ENCODE measurements at regions not wholly inside any gene's neighbourhood (a gene's known extent, or its start where the extent isn't known, plus 50 kb on each side); places are given as distances from the start of the nearest gene placed in this dataset.

DNA sequence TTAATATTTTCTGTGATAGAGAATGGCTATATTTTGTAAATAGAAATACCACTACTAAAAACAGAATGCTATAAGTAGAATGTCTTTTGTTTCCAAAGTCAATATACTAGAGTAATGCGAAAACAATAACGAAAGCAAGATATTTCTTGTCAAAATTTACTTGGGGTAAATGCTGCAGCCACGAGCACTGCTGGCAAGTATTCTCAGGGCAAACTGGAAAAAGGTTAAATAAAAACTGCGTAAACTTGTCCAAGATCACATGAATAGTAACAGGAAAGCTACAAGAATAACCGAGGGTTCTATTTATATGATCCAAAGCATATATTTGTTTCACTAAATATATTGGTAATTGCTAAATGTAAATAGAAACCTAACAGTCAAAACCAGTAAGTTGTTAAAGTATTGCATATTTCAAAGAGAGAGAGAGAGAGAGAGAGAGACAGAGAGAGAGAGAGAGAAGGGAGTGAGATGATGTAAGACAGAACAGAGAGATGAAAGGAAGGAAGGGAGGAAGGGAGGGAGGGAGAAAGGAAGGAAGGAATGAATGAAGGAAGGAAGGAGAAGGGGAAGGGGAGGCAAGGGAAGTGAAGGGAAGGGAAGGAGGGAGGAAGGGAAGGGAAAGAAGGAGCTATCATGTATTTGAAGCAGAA lies 231.7 kb downstream of the KCNC2 start:
- no peaks in the 10 kb centered on the region for H3K27me3 ChIP-seq (ENCODE audit: low read length)
- no peak overlapping the region for H3K4me3 ChIP-seq (ENCODE audit: insufficient read depth, low read length, poor library complexity, severe bottlenecking)
- no peaks in the 10 kb centered on the region for H3K36me3 ChIP-seq (ENCODE audit: low read length)
- no peaks in the 10 kb centered on the region for H4K20me1 ChIP-seq (ENCODE audit: low read depth, low read length)
- no peak overlapping the region for H3K4me2 ChIP-seq (ENCODE audit: low read depth, low read length, poor library complexity, severe bottlenecking)
- H3K79me2 ChIP-seq (ENCODE audit: insufficient read depth, low read length): no peaks in the 10 kb centered on the region
- H3K27ac ChIP-seq (ENCODE audit: low read depth, low read length): no peak overlapping the region
- no peak overlapping the region for H3K9ac ChIP-seq (ENCODE audit: low read length)
- H3F3A ChIP-seq (ENCODE audit: insufficient read depth): no peaks in the 10 kb centered on the region
- TF ChIP-seq EZH2phosphoT487 (conservative IDR thresholded peaks at IDR 0.05; ENCODE audit: low read length) (no peak), CTCF (IDR thresholded peaks at IDR 0.05; ENCODE audit: insufficient read depth, low read length, poor library complexity, severe bottlenecking) (no peak)
- H3K9me2 ChIP-seq (replicated peaks; ENCODE audit: insufficient read depth, low read length): no peaks in the 10 kb centered on the region
- no peak overlapping the region for H2AFZ ChIP-seq (ENCODE audit: low read depth, low read length, severe bottlenecking)
- no peaks in the 10 kb centered on the region for H3K9me3 ChIP-seq (ENCODE audit: insufficient read depth, low read length)

- no peaks in the 10 kb centered on the region for H3K36me3 ChIP-seq (ENCODE audit: low read length)
- H3F3A ChIP-seq (ENCODE audit: insufficient read depth): no peaks in the 10 kb centered on the region
- H2AFZ ChIP-seq (ENCODE audit: low read depth, low read length, severe bottlenecking): no peak overlapping the region
- TF ChIP-seq EZH2phosphoT487 (conservative IDR thresholded peaks at IDR 0.05; ENCODE audit: low read length): no peak
- TF ChIP-seq CTCF (IDR thresholded peaks at IDR 0.05; ENCODE audit: insufficient read depth, low read length, poor library complexity, severe bottlenecking): no peak
- H4K20me1 ChIP-seq (ENCODE audit: low read depth, low read length): no peaks in the 10 kb centered on the region
- H3K4me2 ChIP-seq (ENCODE audit: low read depth, low read length, poor library complexity, severe bottlenecking): no peak overlapping the region
- H3K9me3 ChIP-seq (ENCODE audit: insufficient read depth, low read length): no peaks in the 10 kb centered on the region
- H3K27me3 ChIP-seq (ENCODE audit: low read length): no peaks in the 10 kb centered on the region
- no peak overlapping the region for H3K27ac ChIP-seq (ENCODE audit: low read depth, low read length)
- H3K9ac ChIP-seq (ENCODE audit: low read length): no peak overlapping the region
- H3K4me3 ChIP-seq (ENCODE audit: insufficient read depth, low read length, poor library complexity, severe bottlenecking): no peak overlapping the region
- H3K79me2 ChIP-seq (ENCODE audit: insufficient read depth, low read length): no peaks in the 10 kb centered on the region
- no peaks in the 10 kb centered on the region for H3K9me2 ChIP-seq (replicated peaks; ENCODE audit: insufficient read depth, low read length)
Measured at GRCh38 chr12:74980510-74980909, 229.1 kb downstream of the KCNC2 start.

DNA sequence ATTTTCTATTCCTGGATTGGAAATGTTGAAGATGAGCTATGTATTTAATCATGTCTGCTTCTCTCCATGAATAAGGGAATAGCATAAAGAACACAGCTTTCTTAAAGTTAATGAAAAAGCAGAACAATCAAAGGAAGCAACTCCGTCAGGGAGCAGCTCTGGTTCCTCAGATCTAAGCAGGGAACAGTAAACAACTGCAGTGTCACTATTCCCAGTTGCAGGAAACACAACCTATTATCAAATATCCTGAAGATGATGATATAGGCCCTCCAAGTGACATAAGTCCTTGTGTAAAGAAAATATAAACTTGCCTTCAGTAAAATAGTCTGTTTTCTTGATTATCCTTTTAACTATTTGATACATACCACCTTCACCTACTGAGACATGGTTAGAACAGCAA lies 228.1 kb downstream of the KCNC2 start:
- no peaks in the 10 kb centered on the region for H3F3A ChIP-seq (ENCODE audit: insufficient read depth)
- H3K27me3 ChIP-seq (ENCODE audit: low read length): no peaks in the 10 kb centered on the region
- H3K9me2 ChIP-seq (replicated peaks; ENCODE audit: insufficient read depth, low read length): no peaks in the 10 kb centered on the region
- no peak overlapping the region for H2AFZ ChIP-seq (ENCODE audit: low read depth, low read length, severe bottlenecking)
- H3K4me2 ChIP-seq (ENCODE audit: low read depth, low read length, poor library complexity, severe bottlenecking): no peak overlapping the region
- H3K4me3 ChIP-seq (ENCODE audit: insufficient read depth, low read length, poor library complexity, severe bottlenecking): no peak overlapping the region
- no peaks in the 10 kb centered on the region for H3K79me2 ChIP-seq (ENCODE audit: insufficient read depth, low read length)
- H3K27ac ChIP-seq (ENCODE audit: low read depth, low read length): no peak overlapping the region
- no peaks in the 10 kb centered on the region for H4K20me1 ChIP-seq (ENCODE audit: low read depth, low read length)
- TF ChIP-seq CTCF (IDR thresholded peaks at IDR 0.05; ENCODE audit: insufficient read depth, low read length, poor library complexity, severe bottlenecking): no peak
- no peak for TF ChIP-seq EZH2phosphoT487 (conservative IDR thresholded peaks at IDR 0.05; ENCODE audit: low read length)
- no peak overlapping the region for H3K9ac ChIP-seq (ENCODE audit: low read length)
- no peaks in the 10 kb centered on the region for H3K9me3 ChIP-seq (ENCODE audit: insufficient read depth, low read length)
- no peaks in the 10 kb centered on the region for H3K36me3 ChIP-seq (ENCODE audit: low read length)
